Tibial nerve (tissue), 4 donors: ENCODE measurements at regions not wholly inside any gene's neighbourhood (a gene's known extent, or its start where the extent isn't known, plus 50 kb on each side); places are given as distances from the start of the nearest gene placed in this dataset.

ENCODE experiments used
- DNase-seq, 2 donors: peaks; one replicate each; pipeline ENCODE4 v3.0.0-alpha.2; 2019; ENCODE audit warnings: low spot score in 2 of 2
- H3K27ac ChIP-seq, 4 donors: fragments of 200-600 bp; sonication (generic) in 3 of 4; one replicate each; pipeline ENCODE4 v1.5.1; 2017 to 2019; ENCODE audit warnings: mild to moderate bottlenecking in 1 of 4
- H3K27me3 ChIP-seq, 2 donors: fragments of 200-600 bp; sonication (generic) in 1 of 2; one replicate each; pipeline versions ENCODE4 v1.5.1 to v1.6.0; 2017 to 2019
- H3K36me3 ChIP-seq, 3 donors: fragments of 200-600 bp; sonication (generic); one replicate each; pipeline ENCODE4 v1.5.1; 2018 to 2019
- H3K4me1 ChIP-seq, 4 donors: fragments of 200-600 bp; sonication (generic) in 3 of 4; one replicate each; pipeline ENCODE4 v1.5.1; 2017 to 2019
- H3K4me3 ChIP-seq, 4 donors: fragments of 200-600 bp; sonication (generic) in 3 of 4; one replicate each; pipeline ENCODE4 v1.5.1; 2017 to 2019; ENCODE audit warnings: mild to moderate bottlenecking in 1 of 4, moderate library complexity in 1 of 4
- H3K9me3 ChIP-seq, 4 donors: fragments of 200-600 bp; sonication (generic) in 3 of 4; one replicate each; pipeline ENCODE4 v1.5.1; 2017 to 2019
- EP300 ChIP-seq, 2 donors: sonication (generic); formaldehyde crosslinking; IDR thresholded peaks; one replicate each; pipeline ENCODE4 v1.6.1; 2017; ENCODE audit warnings: antibody characterized with exemption in 2 of 2, mild to moderate bottlenecking in 1 of 2
- POLR2A ChIP-seq, 2 donors: fragments of 450-650 bp; IDR thresholded peaks; one replicate each; pipeline ENCODE4 v1.6.1; 2017; ENCODE audit warnings: antibody characterized with exemption in 2 of 2, mild to moderate bottlenecking in 2 of 2, moderate library complexity in 2 of 2
- WGBS, 2 donors: methylation state at CpG; one replicate each; pipeline ENCODE4 v1.1.5; 2018; 5-methylcytosine and 5-hydroxymethylcytosine counted together
- TF ChIP-seq, protein P1 (sequence below), 5 experiments: fragments of 200-600 bp in 3 of 5; fragments of 450-650 bp in 2 of 5; sonication (generic) in 3 of 5; IDR thresholded peaks; one replicate each; pipeline ENCODE4 v1.5.1; 2016 to 2019; ENCODE audit warnings: antibody characterized with exemption in 5 of 5, mild to moderate bottlenecking in 3 of 5, moderate library complexity in 2 of 5

DNA sequence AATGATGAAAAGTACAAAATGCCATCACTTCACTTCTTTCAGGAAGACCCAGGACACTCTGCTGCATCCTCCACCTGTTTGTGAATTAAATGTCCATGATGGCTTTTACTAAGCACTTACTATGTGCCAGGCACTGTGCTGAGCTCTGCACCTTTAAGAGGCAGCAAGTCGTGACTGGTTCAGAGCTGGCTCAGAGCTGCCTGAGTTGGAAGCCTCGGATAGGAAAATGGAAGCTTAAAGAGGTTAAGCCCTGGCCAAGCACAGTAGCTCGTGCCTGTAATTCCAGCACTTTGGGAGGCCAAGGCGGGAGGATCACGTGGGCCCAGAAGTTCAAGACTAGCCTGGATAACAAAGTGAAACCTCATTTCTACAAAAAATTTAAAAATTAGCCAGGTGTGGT, 95.6 kb downstream of the SNX5 start:
- DNase-seq = no peak
- no peaks in the 10 kb centered on the region for H3K27me3 ChIP-seq
- peak overlapping the region in 3 of 4 donors; percentile 8 to 83 (median 78) for H3K27ac ChIP-seq
- H3K9me3 ChIP-seq = no peaks in the 10 kb centered on the region
- H3K36me3 ChIP-seq = no peaks in the 10 kb centered on the region
- TF ChIP-seq, protein P1, sequence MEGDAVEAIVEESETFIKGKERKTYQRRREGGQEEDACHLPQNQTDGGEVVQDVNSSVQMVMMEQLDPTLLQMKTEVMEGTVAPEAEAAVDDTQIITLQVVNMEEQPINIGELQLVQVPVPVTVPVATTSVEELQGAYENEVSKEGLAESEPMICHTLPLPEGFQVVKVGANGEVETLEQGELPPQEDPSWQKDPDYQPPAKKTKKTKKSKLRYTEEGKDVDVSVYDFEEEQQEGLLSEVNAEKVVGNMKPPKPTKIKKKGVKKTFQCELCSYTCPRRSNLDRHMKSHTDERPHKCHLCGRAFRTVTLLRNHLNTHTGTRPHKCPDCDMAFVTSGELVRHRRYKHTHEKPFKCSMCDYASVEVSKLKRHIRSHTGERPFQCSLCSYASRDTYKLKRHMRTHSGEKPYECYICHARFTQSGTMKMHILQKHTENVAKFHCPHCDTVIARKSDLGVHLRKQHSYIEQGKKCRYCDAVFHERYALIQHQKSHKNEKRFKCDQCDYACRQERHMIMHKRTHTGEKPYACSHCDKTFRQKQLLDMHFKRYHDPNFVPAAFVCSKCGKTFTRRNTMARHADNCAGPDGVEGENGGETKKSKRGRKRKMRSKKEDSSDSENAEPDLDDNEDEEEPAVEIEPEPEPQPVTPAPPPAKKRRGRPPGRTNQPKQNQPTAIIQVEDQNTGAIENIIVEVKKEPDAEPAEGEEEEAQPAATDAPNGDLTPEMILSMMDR (IDR thresholded peaks at IDR 0.05) = no peak
- no peak for TF ChIP-seq POLR2A (IDR thresholded peaks at IDR 0.05)
- no peak for TF ChIP-seq EP300 (IDR thresholded peaks at IDR 0.05)
- H3K4me3 ChIP-seq = no peak overlapping the region
- H3K4me1 ChIP-seq = peaks cover 0 to 43% (median 26%) of the 10 kb centered on the region in 4 donors
- WGBS, 2 donors = 37 to 58% methylated on average over 5 of the region's 5 CpGs

DNA sequence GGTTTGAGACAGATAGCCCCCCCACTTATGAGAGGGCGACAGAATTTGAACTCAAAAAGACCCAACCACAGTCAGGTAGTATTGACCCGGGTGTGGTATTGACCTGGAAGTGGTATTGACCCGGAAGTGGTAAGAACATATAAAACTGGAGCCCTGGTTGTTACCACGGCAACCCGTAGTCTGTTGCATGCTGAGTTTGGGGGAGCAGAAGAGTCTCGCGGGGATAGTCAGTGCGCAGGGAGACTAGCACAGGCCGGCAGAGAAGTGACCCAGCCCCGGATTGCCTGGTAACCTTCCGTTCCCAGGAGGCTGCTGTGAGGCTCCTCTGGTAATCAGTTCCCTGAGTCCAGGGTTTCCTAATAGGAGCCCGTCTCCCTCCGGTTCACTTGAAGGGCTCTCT, 96.2 kb downstream of the SNX5 start:
- H3K4me3 ChIP-seq = no peak overlapping the region
- peaks cover 0 to 48% (median 26%) of the 10 kb centered on the region in 4 donors for H3K4me1 ChIP-seq
- no peak for DNase-seq
- no peaks in the 10 kb centered on the region for H3K36me3 ChIP-seq
- no peaks in the 10 kb centered on the region for H3K27me3 ChIP-seq
- 68 to 69% methylated on average over 13 of the region's 13 CpGs for WGBS, 2 donors
- no peak for TF ChIP-seq EP300 (IDR thresholded peaks at IDR 0.05)
- TF ChIP-seq, protein P1 (IDR thresholded peaks at IDR 0.05) = no peak
- no peak for TF ChIP-seq POLR2A (IDR thresholded peaks at IDR 0.05)
- H3K27ac ChIP-seq = peak overlapping the region in 1 of 4 donors; percentile 8
- no peaks in the 10 kb centered on the region for H3K9me3 ChIP-seq

DNA sequence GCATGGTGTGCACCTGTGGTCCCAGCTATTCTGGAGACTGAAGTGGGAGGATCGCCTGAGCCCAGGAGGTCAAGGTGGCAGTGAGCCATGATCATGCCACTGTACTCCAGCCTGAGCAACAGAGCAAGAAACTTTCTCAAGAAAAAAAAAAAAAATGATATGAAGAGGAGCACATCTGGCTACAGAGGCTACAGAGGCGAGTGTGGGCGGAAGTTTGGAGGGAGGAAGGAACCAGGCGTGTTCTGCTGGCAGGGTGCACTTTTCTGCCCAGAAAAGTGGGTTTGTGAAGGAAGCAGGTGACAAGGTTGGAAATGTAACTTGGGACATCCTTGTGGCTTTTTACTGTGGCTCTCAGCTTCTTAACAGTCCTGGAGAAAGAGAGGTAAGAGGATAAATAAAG, 96.7 kb downstream of the SNX5 start:
- DNase-seq = no peak
- no peaks in the 10 kb centered on the region for H3K27me3 ChIP-seq
- H3K9me3 ChIP-seq = no peaks in the 10 kb centered on the region
- no peak for TF ChIP-seq POLR2A (IDR thresholded peaks at IDR 0.05)
- TF ChIP-seq, protein P1 (IDR thresholded peaks at IDR 0.05) = no peak
- TF ChIP-seq EP300 (IDR thresholded peaks at IDR 0.05) = no peak
- no peak overlapping the region for H3K4me3 ChIP-seq
- peak overlapping the region in 1 of 4 donors; percentile 8 for H3K27ac ChIP-seq
- WGBS, 2 donors = 67 to 76% methylated on average over 4 of the region's 4 CpGs
- peaks cover 0 to 54% (median 26%) of the 10 kb centered on the region in 4 donors for H3K4me1 ChIP-seq
- H3K36me3 ChIP-seq = no peaks in the 10 kb centered on the region

DNA sequence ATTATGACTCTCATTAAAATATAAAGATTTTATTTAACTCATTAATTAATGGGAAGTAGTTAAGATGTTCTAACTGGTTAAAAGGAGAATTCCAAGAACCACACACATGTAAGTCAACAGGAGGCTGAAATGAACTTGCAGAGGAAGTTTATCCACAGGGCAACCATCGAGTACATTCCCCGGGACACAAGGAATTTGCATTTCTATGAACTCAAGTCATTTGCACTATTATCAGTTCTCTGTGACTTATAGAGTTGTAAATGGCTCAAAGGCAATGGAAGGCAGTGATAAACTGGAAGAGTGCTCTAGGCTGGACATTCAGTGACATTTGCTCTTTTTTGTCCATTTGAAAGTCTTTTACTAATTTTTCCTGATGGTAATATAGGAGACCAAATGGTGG, 97.4 kb downstream of the SNX5 start:
- Histone ChIP-seq H3K27me3 (no peaks in the 10 kb centered on the region), H3K4me3 (no peak overlapping the region), H3K27ac (no peak overlapping the region), H3K36me3 (no peaks in the 10 kb centered on the region), H3K9me3 (no peaks in the 10 kb centered on the region), H3K4me1 (peaks cover 0 to 58% (median 23%) of the 10 kb centered on the region in 4 donors)
- TF ChIP-seq, protein P1 (IDR thresholded peaks at IDR 0.05) = no peak
- TF ChIP-seq POLR2A (IDR thresholded peaks at IDR 0.05) (no peak), EP300 (IDR thresholded peaks at IDR 0.05) (no peak)
- 23 to 31% methylated on average over 2 of the region's 2 CpGs for WGBS, 2 donors
- no peak for DNase-seq

DNA sequence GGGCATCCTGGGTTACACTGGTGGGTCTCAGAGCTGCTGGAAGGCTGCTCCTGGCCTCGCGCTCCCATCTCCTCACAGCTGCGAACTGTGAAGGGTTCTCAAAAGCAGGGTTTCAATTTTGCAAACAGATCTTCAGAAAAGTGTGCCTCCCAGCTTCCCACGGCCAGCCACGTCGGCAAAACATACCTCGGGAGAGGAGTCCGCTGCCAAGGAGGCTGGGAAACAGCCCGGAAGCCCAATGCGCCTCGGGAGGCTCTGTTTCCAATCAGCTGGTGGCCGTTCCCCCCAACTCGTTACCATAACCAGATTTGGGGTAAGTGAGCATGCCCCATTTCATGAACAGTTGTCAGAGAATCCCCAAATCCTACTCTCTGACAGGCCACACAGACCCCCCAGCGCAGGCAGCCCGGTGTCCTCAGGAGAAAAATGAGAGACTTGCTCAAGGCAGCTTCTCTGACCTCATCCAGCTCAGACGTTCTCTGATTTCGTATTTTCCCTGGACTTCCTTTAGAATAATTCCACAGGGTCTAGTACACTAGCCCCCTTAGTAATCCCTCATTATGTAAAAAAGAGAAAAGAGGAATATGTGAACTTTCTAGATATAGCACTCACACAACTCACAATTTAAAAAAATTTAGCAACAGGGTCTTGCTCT, 98.4 kb downstream of the SNX5 start:
- Histone ChIP-seq H3K27me3 (no peaks in the 10 kb centered on the region), H3K4me1 (peaks cover 0 to 51% (median 14%) of the 10 kb centered on the region in 4 donors), H3K4me3 (peak overlapping the region in 1 of 4 donors; percentile 24), H3K36me3 (no peaks in the 10 kb centered on the region), H3K9me3 (no peaks in the 10 kb centered on the region), H3K27ac (peak overlapping the region in 3 of 4 donors; percentile 12 to 56 (median 42))
- TF ChIP-seq POLR2A (IDR thresholded peaks at IDR 0.05) (no peak), EP300 (IDR thresholded peaks at IDR 0.05) (no peak)
- TF ChIP-seq, protein P1 (IDR thresholded peaks at IDR 0.05) = no peak
- WGBS, 2 donors = 50% methylated on average over 13 to 17 of the region's 17 CpGs
- no peak for DNase-seq
